GM18870 (cell line): ENCODE measurements at regions not wholly inside any gene's neighbourhood (a gene's known extent, or its start where the extent isn't known, plus 50 kb on each side); places are given as distances from the start of the nearest gene placed in this dataset.

Experiments
- ATAC-seq: cut with Tn5 transposase; IDR thresholded peaks from one replicate; pipeline ENCODE4 v1.9.1; 2021; ENCODE audit warnings: moderate library complexity; ENCODE audit not compliant: unreplicated experiment

DNA sequence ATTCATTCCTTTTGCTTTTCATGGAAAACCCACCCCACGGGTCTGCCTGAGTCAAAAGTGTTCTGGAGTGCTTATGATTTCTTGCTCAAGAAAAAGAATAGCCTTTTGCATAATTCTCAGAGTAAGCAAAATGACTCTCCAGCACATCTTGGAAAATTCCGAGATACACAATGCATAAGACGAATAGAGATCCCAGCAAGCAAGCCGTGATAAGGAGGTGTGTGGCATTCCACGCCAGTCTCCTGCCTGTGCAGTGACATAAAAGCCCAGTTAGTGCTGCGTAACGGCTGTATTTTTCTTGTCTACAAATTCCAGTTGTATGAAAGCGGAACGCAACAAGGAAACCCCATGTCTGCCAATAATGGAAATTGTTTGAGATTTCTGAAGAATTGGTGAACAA is 237.9 kb upstream of the GATB start:
- ATAC-seq: no peak

DNA sequence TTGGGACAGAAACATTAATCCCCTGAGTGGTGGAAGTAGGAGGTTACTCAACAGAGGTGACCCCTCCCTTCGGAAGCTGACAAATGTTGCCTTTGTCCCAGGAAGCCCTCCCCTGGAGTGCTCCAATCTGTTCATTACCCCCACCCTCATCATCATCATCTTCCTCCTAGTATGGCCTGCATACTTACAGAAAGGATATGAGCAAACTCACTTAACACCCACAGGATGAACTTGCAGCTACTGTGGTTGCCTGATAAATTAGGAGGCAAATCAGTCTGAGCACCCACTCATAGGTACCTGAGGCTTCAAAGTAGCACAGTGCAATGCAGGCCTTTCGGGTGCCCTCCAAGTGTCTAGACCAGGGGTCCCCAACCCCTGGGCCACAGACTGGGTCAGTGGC is 236.7 kb upstream of the GATB start:
- no peak for ATAC-seq

DNA sequence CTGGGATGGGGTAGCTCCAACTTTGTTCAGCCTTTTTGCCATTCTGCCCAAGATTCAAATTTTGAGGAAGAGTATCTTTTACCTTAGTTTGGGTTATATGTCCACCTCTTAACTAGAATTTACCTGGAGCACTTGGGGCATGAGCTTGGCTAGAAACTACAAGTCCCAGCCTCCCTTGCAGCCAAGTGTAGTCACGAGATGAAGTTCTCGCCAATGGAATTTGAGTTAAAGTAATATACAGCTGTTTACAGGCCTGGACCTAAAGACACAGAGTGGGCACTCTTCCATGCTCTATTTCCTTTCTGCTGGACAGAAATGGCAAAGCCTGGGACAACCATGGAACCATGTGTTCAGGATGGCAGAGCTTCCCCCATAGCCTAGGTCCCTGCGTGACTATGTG is 233.6 kb upstream of the GATB start:
- no peak for ATAC-seq

DNA sequence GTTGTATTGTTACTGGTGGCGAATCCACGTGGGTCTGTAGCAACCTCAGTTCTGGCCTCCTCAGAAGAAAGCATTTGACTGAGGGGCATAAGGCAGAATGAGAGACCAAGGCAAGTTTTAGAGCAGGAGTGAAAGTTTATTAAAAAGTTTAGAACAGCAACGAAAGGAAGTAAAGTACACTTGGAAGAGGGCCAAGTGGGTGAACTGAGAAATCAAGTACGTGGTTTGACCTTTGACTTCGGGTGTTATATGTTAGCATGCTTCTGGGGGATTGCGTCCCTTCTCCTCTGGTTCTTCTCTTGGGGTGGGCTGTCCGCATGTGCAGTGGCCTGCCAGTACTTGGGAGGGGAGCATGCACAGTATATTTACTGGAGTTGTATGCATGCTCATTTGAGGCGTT is 232.7 kb upstream of the GATB start:
- no peak for ATAC-seq

DNA sequence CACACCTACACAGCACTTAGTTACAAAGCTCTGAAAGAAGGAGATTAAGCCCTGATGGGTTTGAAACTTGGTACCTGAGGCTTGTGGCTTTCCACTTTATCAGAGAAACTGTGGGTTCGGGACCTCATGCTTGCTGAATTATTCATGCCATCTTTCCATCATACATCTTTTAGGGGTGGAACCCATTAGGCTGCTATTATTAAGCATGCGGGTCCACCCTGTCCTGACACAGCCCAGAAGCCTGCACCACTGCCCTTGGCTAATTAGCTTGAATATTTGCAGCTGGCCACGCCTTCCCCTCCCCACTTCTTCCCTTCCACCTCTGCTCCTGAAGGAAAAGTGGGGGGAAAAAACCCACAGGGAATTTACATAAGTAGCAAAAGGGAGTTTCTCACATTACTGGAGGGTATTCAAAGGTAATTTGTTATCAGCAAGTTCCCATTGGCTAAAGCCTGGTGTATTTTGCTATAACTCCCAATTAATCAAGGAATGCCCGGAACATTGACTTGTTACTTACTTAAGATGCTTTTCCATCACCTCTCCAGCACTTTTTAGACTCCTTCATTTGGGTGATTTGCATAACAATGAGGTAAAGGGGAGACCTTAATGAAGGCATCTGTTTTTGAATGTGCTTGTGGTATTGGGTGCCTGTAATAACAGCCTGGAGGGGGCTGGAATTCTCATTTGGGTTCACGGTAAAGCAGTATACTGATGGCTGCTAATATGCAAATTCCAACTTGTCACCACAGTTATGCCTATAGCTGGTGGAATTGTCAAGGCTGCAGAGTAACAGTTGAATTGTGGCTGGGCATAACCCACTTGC is 231.7 kb upstream of the GATB start:
- no peak for ATAC-seq

DNA sequence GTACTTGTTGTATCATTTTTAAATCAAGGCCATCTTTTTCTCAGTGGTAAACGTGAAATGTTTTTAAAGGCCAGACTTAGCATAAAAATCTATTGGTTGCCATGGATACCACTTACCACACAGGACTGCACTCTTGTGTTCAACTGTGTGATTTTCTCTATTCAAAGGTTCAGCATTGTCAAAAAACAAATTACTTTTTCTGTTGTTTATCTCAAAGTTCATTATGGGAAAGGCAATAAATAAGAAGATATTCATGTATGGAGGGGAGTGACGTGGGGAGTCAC is 231.0 kb upstream of the GATB start:
- ATAC-seq: no peak

DNA sequence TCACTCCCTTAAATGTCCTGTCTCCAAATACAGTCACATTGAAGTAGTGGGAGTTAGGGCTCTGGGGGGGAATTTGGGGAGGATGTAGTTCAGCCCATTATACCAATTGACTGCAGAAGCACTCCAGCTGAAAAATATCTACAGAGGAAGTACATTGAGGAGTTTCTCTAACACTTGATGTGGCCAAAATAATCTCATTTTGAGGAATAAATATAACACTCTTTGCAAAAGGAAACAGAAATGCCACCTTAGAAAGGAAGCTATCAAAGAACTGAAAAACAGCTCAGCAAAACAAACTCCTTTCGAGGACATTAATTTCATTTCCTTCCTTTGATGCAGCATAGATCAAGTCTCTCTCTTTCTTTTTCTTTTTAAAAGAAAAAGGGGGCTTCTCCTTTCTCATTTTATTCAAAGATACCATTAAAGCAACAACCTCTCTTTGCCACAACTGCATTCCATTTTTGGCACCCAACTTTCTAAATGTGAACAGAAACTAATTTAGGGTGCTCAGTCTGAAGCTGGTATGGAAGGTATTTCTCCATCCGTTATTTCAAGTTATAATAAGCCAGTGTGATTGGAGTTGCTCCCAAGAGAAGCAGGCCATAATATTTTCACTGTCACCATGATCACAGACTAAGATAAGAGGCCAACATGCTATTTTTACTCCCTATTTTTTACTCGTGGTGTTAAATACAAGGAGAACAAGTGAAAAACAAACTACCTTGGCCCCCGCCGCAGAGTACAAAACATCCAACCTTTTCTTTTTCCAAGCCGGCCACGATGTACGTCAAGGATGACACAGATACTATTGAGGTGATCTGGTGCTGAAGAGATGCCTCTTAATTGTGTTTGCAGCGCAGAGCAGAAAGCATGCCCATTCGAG is 230.4 kb upstream of the GATB start:
- no peak for ATAC-seq

DNA sequence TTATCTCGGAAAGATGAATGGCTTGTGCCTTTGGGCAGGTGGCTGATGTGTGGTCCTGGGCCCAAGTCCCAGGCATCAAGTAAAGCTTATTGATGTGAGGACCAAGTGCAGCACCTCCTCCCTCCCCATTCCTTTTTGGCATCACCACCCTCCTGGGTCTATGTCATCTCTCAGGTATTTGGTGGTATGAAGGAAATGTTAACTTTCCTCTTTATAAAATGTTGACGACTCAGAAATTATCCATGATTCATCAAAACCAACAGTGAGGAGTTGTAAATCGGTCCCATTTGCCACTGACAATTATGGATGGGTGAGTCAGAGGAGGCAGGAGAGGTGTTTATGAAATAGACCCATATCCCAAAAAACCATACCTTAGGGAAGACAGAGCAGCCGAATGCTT is 229.4 kb upstream of the GATB start:
- no peak for ATAC-seq

DNA sequence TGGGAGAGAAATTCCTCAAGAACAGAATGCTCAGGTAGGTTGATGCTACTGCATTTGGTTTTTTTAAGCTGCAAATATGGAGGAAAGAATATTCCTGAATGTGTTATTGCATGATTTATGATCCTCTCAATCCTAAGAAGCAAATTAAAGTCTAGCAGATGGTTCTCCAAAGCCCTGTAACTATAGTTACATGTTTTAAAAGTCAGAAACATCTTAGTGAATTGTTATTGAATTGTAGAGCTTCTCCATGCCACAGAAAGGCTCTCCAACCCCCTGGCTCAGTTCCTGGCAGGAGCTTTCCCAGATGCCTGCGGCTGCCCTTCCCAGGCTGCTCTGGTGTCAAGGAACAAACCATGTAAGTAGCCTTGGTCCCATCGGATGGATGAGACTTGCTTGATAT is 227.8 kb upstream of the GATB start:
- no peak for ATAC-seq

DNA sequence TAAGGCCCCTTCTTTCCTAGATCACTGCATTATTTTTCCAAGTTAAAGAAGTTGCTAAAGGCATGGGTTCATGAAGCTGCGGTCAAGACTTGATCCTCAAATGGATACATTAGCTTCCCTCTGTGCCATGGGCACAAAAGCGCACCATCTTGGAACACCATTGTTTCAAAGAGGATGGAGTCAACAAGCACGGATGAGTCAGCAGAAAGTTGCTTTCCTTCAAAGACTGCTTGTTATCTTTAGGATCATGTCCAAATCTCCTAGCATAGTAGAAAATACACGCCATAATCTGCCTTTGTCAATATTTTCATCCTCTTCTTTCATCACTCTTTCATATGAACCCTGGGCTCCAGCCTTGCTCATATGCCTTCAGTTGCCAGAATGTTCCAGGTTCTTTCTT is 226.8 kb upstream of the GATB start:
- ATAC-seq: no peak

DNA sequence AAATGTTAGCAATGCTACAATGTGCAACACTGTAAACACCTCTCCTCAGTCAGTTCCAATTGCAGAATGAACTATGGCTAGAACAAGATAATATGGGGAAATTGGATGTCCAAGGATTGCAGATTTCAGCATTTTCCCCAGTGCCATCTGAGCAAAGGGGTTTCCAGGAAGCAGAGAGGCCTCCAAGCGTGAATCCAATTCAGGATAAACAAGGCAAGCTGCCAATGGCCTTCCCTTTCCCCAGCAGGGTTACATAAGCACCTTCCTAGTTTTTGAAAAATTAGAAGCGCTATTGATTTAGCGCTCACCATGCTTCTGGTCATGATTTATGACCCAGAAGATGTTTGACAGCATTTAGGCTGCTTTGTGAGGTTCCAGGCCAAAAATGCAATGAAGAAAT is 223.0 kb upstream of the GATB start:
- ATAC-seq: no peak

DNA sequence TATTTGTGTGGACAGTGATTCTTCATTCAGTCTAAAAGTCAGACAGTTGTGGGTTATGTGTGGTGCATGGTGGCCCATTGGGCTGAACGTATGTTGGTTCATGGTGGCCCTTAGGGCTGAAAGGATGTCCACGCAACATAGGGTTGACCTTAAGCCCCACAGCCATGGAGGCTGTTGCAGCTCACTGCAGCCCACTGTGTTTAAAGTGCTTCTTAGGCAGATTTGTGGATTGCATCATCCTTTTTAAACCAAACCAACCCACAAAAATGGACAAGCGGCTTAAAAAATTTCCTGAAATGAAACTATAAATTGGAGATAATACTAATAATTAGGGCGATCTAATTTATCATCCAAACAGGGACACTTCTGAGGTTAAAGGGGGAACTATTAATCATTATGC is 219.0 kb upstream of the GATB start:
- ATAC-seq: no peak

DNA sequence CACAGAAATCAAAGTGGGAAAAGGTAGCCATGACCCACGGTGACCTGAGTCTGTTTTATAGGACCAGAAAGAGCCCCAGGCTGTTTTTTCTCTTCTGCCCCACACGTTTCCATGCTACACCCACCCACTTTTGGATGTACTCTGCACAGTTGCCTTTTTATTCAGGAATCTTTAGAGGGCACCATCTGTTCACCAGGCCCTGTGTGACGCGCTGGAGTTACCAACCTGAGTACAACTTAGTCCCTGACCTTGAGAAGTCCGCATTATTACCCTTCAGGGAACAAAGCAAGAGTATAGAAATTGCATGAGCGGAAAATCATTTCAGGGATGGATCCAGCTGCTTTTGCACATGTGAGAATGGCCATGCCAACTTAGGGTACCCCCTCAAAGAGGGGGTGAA is 207.8 kb upstream of the GATB start:
- no peak for ATAC-seq

DNA sequence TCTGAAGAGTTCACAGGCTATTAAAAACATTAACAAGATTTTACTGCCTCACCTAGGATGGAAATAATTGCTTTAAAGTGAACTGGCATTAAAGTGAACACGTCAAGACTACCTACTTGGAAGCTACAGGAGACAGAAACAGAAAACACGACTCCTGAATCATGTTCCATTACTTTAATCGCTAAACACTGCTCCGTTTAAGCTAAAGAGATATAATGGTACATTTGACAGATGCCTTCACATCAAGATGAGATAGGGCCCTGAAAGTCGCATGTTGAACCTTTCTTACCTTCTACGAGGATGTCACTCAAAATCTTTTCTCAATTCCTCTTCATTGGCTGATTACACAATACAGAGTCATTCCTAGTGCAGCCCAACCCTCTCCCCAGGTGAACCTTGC is 206.3 kb upstream of the GATB start:
- no peak for ATAC-seq

DNA sequence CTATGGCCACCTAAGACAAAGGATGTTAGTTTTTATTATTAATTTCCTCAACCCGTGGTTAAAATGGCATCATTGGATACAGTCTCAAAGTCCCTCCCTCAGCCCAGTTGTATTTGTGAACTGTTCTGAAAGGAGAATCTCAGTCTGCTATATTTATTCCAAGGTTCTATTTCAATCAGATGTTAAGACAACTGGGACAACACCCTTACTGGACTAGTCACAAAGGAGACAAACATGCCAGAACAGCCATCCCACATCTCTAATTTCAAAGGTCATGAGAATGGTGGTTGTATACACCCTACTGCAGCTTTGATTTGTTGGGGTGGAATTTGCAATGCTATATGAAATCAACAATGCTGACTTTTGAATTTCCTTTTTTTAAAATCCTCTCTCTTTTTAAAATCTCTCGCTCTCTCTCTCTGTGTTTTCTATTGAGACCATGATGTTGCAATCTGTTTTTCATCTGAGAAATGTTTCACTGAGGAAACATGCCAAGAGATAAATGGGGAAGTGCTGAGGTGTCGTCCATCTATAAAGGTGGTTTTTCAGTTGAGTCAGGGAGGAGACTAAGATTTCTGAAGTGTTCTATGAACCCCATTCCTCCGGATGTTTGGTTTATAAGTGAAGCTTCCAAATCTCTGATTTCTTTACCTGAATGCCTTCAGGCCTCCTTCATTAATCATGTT is 201.5 kb upstream of the GATB start:
- no peak for ATAC-seq

DNA sequence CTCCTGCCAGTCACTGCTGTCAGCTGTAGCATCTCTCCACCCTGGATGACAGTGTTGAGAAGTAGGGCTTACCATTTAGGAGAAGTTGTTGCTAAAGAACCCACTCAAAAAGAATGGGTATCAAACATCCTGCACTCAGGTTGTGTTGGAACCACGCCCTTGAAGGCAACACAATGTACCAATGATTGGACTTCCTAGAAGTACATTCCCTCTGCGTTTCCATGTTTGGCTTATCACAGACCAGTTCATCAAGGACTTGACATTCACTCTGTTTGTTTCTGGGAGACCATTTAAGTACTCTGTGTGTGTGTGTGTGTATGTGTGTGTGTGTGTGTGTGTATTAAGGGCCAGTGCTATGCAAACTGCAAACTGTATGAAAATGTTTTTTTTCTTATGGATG is 200.6 kb upstream of the GATB start:
- ATAC-seq: no peak

DNA sequence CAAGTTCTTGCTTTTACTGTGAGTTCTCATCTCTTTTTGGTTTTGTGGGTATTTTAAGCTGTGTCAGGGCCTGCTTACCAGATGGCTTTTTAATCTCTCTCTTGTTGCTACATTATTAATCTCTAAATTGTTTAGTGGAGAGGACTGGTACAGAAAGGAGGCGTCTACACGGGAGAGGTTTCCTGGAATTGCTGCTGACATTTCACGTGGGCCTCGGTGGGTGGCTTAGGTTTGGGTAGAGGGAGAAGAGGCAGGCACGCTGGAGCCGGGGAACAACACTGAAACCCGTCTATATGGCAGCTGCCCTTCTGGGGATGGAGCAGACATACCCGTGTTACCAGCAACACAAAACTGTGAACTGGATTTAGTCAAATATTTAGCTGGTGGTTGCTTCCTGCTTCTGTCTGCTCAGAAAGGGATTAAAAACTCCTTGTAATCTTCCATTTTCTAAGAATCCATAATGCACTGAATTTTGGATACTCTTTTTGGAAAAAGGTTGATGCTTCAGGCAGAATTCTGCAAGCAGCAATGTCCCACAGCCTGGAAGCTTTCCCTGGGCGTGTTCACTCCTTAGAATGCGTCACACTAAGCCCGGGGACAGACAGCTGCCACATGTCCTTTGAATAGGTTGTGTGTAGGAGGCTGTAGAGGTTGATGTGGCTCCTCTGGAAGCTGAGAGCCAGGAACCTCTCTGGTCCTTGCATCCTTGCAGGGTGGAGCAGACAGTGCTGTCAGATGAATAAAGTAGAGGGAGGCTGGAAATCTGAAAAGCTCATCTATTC is 199.8 kb upstream of the GATB start:
- ATAC-seq: no peak

DNA sequence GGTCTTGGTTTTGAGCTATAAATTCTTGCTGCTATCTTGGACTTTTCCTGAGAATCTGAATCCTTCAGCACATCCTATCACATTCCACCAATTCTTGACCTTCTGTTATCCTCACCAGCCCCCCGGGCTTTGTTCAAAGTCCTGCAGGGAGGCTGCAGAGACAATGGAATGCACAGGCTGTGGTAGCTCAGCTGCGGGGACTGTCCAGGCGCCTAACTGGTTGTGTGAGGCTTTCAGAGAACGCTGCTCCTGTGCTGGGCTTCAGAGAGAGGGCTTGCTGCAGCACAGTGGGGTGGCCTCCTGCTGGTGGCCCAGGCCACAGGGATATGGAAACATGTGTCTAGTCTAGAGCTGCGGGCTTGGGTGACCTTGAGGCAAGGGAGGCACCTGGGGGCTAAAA is 196.3 kb upstream of the GATB start:
- ATAC-seq: no peak

DNA sequence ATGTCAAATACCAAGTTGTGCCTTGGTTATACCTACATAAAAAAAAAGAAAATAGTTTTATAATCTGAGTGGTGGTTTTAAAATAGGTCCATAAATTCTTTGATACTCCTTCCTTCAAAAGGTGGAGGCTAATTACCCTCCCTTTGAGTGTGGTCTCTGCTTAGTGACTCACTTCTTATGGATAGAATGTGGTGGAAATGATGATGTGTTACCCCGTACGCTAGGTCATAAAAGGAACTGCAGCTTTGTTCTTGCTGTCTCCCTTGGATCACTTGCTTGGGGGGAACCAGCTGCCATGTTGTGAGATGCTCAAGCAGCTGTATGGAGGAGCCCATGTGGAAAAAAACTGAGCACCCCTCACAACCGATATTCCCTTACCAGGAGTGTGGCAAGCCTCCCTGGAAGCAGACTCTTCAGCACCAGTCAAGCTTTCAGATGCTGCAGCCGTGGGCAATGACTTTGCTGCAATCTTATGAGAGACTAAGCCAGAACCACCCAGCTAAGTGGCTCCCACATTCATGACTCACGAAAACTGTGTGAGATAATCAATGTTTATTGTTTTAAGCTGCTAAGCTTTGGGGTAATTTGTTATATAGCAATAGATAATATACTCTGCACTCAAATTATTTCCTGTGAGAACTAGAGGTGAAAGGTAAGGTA is 195.0 kb upstream of the GATB start:
- no peak for ATAC-seq

DNA sequence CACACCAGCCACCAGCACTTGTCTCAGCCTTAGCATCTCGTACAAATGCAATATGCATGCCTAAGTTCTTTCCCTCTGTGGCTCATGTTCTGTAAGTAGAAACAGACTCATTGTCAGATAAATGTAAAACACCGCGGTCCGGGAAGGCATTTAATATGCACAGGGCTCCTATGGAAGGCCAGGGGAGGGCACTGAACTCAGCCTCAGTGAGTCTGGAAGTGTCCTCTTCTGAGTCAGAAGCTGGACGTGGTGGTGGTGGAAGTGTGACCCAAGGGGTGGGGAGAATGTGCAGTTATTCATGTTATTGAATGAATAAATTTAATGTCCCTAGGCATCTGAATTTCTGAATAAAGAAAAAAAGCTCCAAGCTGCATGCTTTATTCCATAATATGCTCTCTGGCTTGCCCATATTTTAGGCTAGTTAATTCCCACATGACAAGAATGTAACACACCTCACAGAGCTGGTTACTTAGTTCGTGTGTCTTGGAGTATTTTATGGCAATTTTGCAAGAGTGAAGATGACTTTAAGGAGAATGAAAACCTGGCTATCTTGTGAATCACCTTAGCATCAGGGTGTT is 193.1 kb upstream of the GATB start:
- no peak for ATAC-seq
